ENCODE measurements at regions not wholly inside any gene's neighbourhood (a gene's known extent, or its start where the extent isn't known, plus 50 kb on each side); places are given as distances from the start of the nearest gene placed in this dataset.
A peak's percentile ranks its signal among the peaks of the same experiment; 100 is the strongest.

GRCh38 chr6:56845032-56845431, 109.9 kb upstream of the BEND6 start:
- Histone ChIP-seq H3K9me3 (replicated peaks; ENCODE audit: low read length) (no peaks in the 10 kb centered on the region), H3K27me3 (ENCODE audit: control insufficient read depth, insufficient read depth, low read length) (no peaks in the 10 kb centered on the region), H3K4me2 (ENCODE audit: low read length) (no peak overlapping the region), H3K9ac (ENCODE audit: low read depth, low read length) (no peak overlapping the region), H3K4me3 (ENCODE audit: low read length) (no peak overlapping the region), H3K4me1 (ENCODE audit: control insufficient read depth, insufficient read depth, low read length) (peaks cover 12% of the 10 kb centered on the region), H3K36me3 (ENCODE audit: insufficient read depth, low read length) (no peaks in the 10 kb centered on the region)

DNA sequence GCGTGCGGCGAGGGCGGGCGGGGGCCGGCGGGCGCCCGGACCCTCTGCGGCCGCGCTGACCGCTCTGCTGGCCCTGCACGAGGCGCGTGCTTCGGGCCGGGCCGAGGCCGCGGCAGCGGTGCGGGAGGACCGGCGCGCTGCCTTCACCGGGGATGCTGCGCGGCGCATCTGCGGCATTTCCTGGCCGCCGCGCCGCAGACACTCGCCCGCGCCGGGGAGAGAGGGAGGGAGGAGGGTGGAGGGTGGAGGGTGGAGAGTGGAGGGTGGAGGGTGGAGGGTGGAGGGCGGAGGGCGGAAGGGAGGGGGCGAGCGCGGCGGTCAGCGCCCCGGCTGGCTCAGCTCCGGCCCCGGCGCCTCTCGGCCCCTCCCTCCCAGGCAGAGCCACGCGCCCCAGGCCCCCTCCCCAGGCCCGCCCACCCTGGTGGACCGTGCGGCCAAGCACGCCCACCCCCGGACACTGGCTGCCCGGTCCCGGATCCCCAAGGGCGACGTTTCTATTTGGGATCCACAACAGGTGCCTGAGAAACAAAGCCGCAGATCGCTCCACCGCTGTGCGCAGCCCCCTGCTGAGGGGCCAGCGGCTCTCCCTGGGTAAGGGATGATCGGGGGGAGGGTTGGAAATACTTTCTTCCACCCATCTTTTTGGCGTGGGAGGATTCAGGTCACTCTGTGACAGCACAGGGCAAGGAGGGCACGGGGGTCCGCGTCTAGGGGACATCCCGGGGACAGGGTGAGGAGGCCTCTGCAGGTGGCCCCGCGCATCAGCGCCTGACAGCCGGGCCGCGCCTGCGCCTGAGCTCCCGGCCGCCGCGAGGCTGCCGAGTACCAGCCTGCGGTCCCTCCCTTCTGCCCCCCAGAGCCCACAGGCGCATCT, 111.2 kb upstream of the BEND6 start:
- H3K36me3 ChIP-seq (ENCODE audit: insufficient read depth, low read length): no peaks in the 10 kb centered on the region
- no peaks in the 10 kb centered on the region for H3K27me3 ChIP-seq (ENCODE audit: control insufficient read depth, insufficient read depth, low read length)
- H3K4me1 ChIP-seq (ENCODE audit: control insufficient read depth, insufficient read depth, low read length): peaks cover 19% of the 10 kb centered on the region
- H3K9me3 ChIP-seq (replicated peaks; ENCODE audit: low read length): no peaks in the 10 kb centered on the region
- H3K4me3 ChIP-seq (ENCODE audit: low read length): peak overlapping the region; percentile 94
- peak overlapping the region; percentile 93 for H3K4me2 ChIP-seq (ENCODE audit: low read length)
- H3K9ac ChIP-seq (ENCODE audit: low read depth, low read length): peak overlapping the region; percentile 94

DNA sequence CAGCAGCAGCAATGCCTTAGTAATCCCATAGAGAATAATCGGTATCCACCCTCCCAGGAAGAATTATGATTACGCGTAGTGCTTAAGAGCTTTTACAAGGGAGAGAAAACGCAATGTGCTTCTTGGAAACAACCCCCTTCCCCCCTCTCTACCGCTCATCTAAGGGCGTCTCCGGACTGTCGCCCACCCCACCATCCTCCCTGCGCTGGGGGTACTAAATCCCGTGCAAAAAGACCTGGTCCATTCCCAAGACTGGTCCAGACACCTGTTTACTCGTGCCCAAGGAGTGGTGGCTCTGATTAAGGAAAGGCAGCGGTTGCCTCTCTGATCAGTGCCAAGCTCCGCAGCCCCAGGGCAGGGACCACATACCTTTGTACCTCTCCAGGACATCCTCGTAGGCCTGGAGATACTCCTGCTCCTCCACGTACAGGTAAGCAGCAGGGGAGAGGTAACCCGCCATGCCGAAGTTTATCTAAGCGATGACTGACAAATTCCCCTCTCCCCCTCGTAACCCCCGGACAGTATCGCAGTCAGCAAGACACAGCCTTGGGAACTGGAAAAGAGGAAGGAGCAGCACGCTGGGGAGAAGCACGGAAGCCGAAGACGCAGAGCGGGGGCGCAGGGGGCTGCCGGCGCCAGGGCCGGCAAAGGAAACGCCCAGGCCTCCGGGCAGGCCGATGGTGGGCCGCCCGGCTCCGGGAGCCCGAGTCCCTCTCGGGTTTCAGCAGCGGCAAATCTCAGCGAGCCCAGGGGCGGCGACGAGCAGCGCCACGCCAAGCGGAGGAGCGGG, 112.0 kb upstream of the BEND6 start:
- Histone ChIP-seq H3K4me1 (ENCODE audit: control insufficient read depth, insufficient read depth, low read length) (peaks cover 27% of the 10 kb centered on the region), H3K9ac (ENCODE audit: low read depth, low read length) (peak overlapping the region; percentile 94), H3K4me3 (ENCODE audit: low read length) (peak overlapping the region; percentile 94), H3K27me3 (ENCODE audit: control insufficient read depth, insufficient read depth, low read length) (no peaks in the 10 kb centered on the region), H3K9me3 (replicated peaks; ENCODE audit: low read length) (no peaks in the 10 kb centered on the region), H3K4me2 (ENCODE audit: low read length) (peak overlapping the region; percentile 83), H3K36me3 (ENCODE audit: insufficient read depth, low read length) (no peaks in the 10 kb centered on the region)

GRCh38 chr6:56841751-56842150, 113.2 kb upstream of the BEND6 start:
- H3K9me3 ChIP-seq (replicated peaks; ENCODE audit: low read length): no peaks in the 10 kb centered on the region
- H3K27me3 ChIP-seq (ENCODE audit: control insufficient read depth, insufficient read depth, low read length): no peaks in the 10 kb centered on the region
- peak overlapping the region; percentile 83 for H3K4me2 ChIP-seq (ENCODE audit: low read length)
- peak overlapping the region; percentile 94 for H3K4me3 ChIP-seq (ENCODE audit: low read length)
- peaks cover 30% of the 10 kb centered on the region for H3K4me1 ChIP-seq (ENCODE audit: control insufficient read depth, insufficient read depth, low read length)
- no peaks in the 10 kb centered on the region for H3K36me3 ChIP-seq (ENCODE audit: insufficient read depth, low read length)
- peak overlapping the region; percentile 94 for H3K9ac ChIP-seq (ENCODE audit: low read depth, low read length)

DNA sequence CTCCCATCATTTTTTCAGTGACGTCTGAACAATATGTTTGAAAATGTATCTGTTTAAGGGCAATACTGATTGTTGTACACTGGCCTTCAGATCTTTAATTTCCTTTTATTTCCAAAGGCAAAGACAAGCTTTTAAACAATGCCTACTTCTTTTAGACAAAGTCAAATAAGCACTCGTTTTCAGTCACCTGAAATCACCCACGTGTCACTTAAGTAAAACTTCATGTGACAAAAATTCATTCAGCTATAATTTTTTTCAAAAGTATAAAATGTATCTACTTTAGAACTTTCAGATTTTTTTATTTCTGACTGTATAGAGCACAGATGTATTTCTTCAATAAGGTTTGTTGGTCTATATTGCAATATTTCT, 113.5 kb upstream of the BEND6 start:
- Histone ChIP-seq H3K27me3 (ENCODE audit: control insufficient read depth, insufficient read depth, low read length) (no peaks in the 10 kb centered on the region), H3K36me3 (ENCODE audit: insufficient read depth, low read length) (no peaks in the 10 kb centered on the region), H3K4me1 (ENCODE audit: control insufficient read depth, insufficient read depth, low read length) (peaks cover 30% of the 10 kb centered on the region), H3K4me3 (ENCODE audit: low read length) (peak overlapping the region; percentile 94), H3K4me2 (ENCODE audit: low read length) (peak overlapping the region; percentile 83), H3K9me3 (replicated peaks; ENCODE audit: low read length) (no peaks in the 10 kb centered on the region), H3K9ac (ENCODE audit: low read depth, low read length) (peak overlapping the region; percentile 94)

GRCh38 chr6:56840467-56841380, 114.2 kb upstream of the BEND6 start:
- Histone ChIP-seq H3K4me1 (ENCODE audit: control insufficient read depth, insufficient read depth, low read length) (peaks cover 30% of the 10 kb centered on the region), H3K9me3 (replicated peaks; ENCODE audit: low read length) (no peaks in the 10 kb centered on the region), H3K4me3 (ENCODE audit: low read length) (peak overlapping the region; percentile 94), H3K27me3 (ENCODE audit: control insufficient read depth, insufficient read depth, low read length) (no peaks in the 10 kb centered on the region), H3K4me2 (ENCODE audit: low read length) (peak overlapping the region; percentile 83), H3K36me3 (ENCODE audit: insufficient read depth, low read length) (no peaks in the 10 kb centered on the region), H3K9ac (ENCODE audit: low read depth, low read length) (peak overlapping the region; percentile 94)

DNA sequence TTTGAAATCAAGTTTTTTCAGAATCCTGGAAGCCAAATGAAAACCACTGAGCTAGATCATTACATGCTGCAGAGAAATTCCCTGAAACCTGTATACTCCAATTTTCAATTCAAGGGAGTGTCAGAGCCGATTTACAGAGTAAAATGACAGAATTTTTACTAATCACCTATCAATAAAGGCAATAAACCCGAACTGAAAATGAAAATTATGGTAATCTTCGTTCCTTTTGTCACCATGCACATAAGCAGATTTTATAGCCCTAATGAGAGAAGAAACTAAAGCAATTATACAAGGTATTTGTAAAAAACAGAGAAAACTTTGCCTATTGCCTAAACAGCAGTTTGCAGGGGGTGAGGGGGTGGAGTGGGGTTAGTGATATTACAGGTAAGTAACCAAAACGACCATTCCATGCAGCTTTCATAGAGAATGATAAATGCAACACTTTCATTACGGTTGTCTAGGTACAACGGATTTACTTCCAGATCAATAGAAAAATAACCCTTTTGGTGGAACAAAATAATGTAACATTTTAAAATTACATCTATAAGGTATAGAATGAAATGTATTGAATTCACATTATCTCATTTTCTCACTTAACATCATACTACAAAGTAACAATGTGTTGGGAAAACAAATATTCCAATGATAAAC, 115.2 kb upstream of the BEND6 start:
- peak overlapping the region; percentile 94 for H3K9ac ChIP-seq (ENCODE audit: low read depth, low read length)
- H3K27me3 ChIP-seq (ENCODE audit: control insufficient read depth, insufficient read depth, low read length): no peaks in the 10 kb centered on the region
- H3K4me1 ChIP-seq (ENCODE audit: control insufficient read depth, insufficient read depth, low read length): peaks cover 30% of the 10 kb centered on the region
- no peaks in the 10 kb centered on the region for H3K9me3 ChIP-seq (replicated peaks; ENCODE audit: low read length)
- H3K4me3 ChIP-seq (ENCODE audit: low read length): peak overlapping the region; percentile 94
- H3K4me2 ChIP-seq (ENCODE audit: low read length): peak overlapping the region; percentile 83
- no peaks in the 10 kb centered on the region for H3K36me3 ChIP-seq (ENCODE audit: insufficient read depth, low read length)

DNA sequence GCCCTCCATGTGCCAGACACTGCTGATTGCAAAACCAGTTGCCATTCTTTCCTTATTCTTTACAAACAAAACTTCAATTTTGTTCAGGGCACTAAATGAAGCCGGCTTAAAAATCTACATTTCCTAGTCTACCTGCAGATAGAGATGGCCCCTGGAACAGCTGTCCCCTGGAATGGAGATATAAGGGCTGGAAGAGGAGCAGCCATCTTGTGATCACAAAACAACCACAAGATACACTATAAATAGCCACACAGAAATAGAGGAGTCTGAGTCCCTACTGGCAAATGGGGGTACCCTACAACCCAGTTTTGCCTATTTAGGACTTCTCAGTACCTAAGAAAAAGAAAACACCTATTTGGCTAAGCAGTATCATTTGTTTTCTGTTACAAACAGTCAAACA, 115.9 kb upstream of the BEND6 start:
- H3K27me3 ChIP-seq (ENCODE audit: control insufficient read depth, insufficient read depth, low read length): no peaks in the 10 kb centered on the region
- H3K9ac ChIP-seq (ENCODE audit: low read depth, low read length): peak overlapping the region; percentile 94
- no peaks in the 10 kb centered on the region for H3K9me3 ChIP-seq (replicated peaks; ENCODE audit: low read length)
- peak overlapping the region; percentile 27 for H3K4me3 ChIP-seq (ENCODE audit: low read length)
- peaks cover 30% of the 10 kb centered on the region for H3K4me1 ChIP-seq (ENCODE audit: control insufficient read depth, insufficient read depth, low read length)
- H3K36me3 ChIP-seq (ENCODE audit: insufficient read depth, low read length): no peaks in the 10 kb centered on the region
- peak overlapping the region; percentile 83 for H3K4me2 ChIP-seq (ENCODE audit: low read length)

- H3K4me3 ChIP-seq (ENCODE audit: low read length): no peak overlapping the region
- peaks cover 30% of the 10 kb centered on the region for H3K4me1 ChIP-seq (ENCODE audit: control insufficient read depth, insufficient read depth, low read length)
- H3K9me3 ChIP-seq (replicated peaks; ENCODE audit: low read length): no peaks in the 10 kb centered on the region
Measured at GRCh38 chr6:56838016-56838555, 116.8 kb upstream of the BEND6 start.

GRCh38 chr6:56837322-56837894, 117.5 kb upstream of the BEND6 start:
- Histone ChIP-seq H3K9me3 (replicated peaks; ENCODE audit: low read length) (no peaks in the 10 kb centered on the region), H3K36me3 (ENCODE audit: insufficient read depth, low read length) (no peaks in the 10 kb centered on the region), H3K4me2 (ENCODE audit: low read length) (peak overlapping the region; percentile 83), H3K4me1 (ENCODE audit: control insufficient read depth, insufficient read depth, low read length) (peaks cover 30% of the 10 kb centered on the region), H3K9ac (ENCODE audit: low read depth, low read length) (no peak overlapping the region), H3K27me3 (ENCODE audit: control insufficient read depth, insufficient read depth, low read length) (no peaks in the 10 kb centered on the region), H3K4me3 (ENCODE audit: low read length) (no peak overlapping the region)

More at GRCh38 chr6:56838016-56838555, 116.8 kb upstream of the BEND6 start:
- H3K27me3 ChIP-seq (ENCODE audit: control insufficient read depth, insufficient read depth, low read length): no peaks in the 10 kb centered on the region
- H3K9ac ChIP-seq (ENCODE audit: low read depth, low read length): peak overlapping the region; percentile 12
- H3K36me3 ChIP-seq (ENCODE audit: insufficient read depth, low read length): no peaks in the 10 kb centered on the region
- peak overlapping the region; percentile 83 for H3K4me2 ChIP-seq (ENCODE audit: low read length)
